WTC11 (cell line): ENCODE measurements at regions not wholly inside any gene's neighbourhood (a gene's known extent, or its start where the extent isn't known, plus 50 kb on each side); places are given as distances from the start of the nearest gene placed in this dataset.

Experiments
- ATAC-seq: fragments of 200-7000 bp; cut with Tn5 transposase; 2 replicates; pipeline ENCODE4 v1.10.0; 2021; ENCODE audit warnings: mild to moderate bottlenecking, moderate library complexity
- CTCF ChIA-PET: fragments of 300-600 bp; sonication (Branson Sonifier 250); formaldehyde crosslinking; loops from one replicate; lab custom pipeline; 2021; ENCODE audit warnings: antibody characterized with exemption; lab: Charles Lee
- POLR2A ChIA-PET: fragments of 350-600 bp; sonication (Branson Sonifier 250); formaldehyde crosslinking; loops from one replicate; lab custom pipeline; 2021; ENCODE audit warnings: antibody characterized with exemption; lab: Charles Lee
- DNase-seq: peaks from one replicate; pipeline ENCODE4 v3.0.0; 2021; ENCODE audit warnings: low spot score
- H3K27ac Mint-ChIP-seq: 2 replicates; pipeline ENCODE4 v1.8.0; 2021; ENCODE audit warnings: mixed read lengths
- H3K27me3 Mint-ChIP-seq: 2 replicates; pipeline ENCODE4 v1.8.0; 2021; ENCODE audit warnings: low read depth, mild to moderate bottlenecking, moderate library complexity, mixed read lengths
- H3K36me3 Mint-ChIP-seq: 2 replicates; pipeline ENCODE4 v1.8.0; 2021; ENCODE audit warnings: mixed read lengths
- H3K4me1 Mint-ChIP-seq: 2 replicates; pipeline ENCODE4 v1.8.0; 2022; ENCODE audit warnings: mixed read lengths
- H3K4me3 Mint-ChIP-seq: 2 replicates; pipeline ENCODE4 v1.8.0; 2021; ENCODE audit warnings: mild to moderate bottlenecking, moderate library complexity, mixed read lengths
- H3K9me3 Mint-ChIP-seq: 2 replicates; pipeline ENCODE4 v1.8.0; 2021; ENCODE audit warnings: mixed read lengths
- AFF4 ChIP-seq: sonication (generic); formaldehyde crosslinking; IDR thresholded peaks from 2 replicates; pipeline ENCODE4 v1.8.1; 2023; ENCODE audit warnings: mild to moderate bottlenecking, missing genetic modification reagents, borderline replicate concordance
- AR ChIP-seq: fragments of 250-450 bp; sonication (Bioruptor Pico); IDR thresholded peaks from 2 replicates; pipeline ENCODE4 v1.9.0; 2021; ENCODE audit warnings: mild to moderate bottlenecking
- CTCF ChIP-seq: fragments of 200-600 bp; IDR thresholded peaks from 2 replicates; pipeline ENCODE4 v1.8.0; 2022; ENCODE audit warnings: antibody characterized with exemption
- FOXK1 ChIP-seq: sonication (generic); formaldehyde crosslinking; IDR thresholded peaks from 2 replicates; pipeline ENCODE4 v1.8.0; 2022; ENCODE audit warnings: mild to moderate bottlenecking, moderate library complexity, missing genetic modification reagents
- FOXP4 ChIP-seq: sonication (generic); formaldehyde crosslinking; IDR thresholded peaks from 2 replicates; pipeline ENCODE4 v1.8.0; 2022; ENCODE audit warnings: mild to moderate bottlenecking, missing genetic modification reagents
- GRHL2 ChIP-seq: fragments of 250-450 bp; sonication (Bioruptor Pico); IDR thresholded peaks from 2 replicates; pipeline ENCODE4 v1.8.0; 2022; ENCODE audit warnings: mild to moderate bottlenecking, moderate library complexity; ENCODE audit not compliant: insufficient replicate concordance, severe bottlenecking
- HMGA2 ChIP-seq: fragments of 250-450 bp; sonication (Bioruptor Pico); IDR thresholded peaks from 2 replicates; pipeline ENCODE4 v1.4.0; 2021; ENCODE audit warnings: mild to moderate bottlenecking, moderate library complexity
- NR1H2 ChIP-seq: sonication (generic); formaldehyde crosslinking; IDR thresholded peaks from 2 replicates; pipeline ENCODE4 v1.9.0; 2021; ENCODE audit warnings: mild to moderate bottlenecking, moderate library complexity, missing genetic modification reagents
- RELA ChIP-seq: sonication (generic); formaldehyde crosslinking; IDR thresholded peaks from 2 replicates; pipeline ENCODE4 v1.8.1; 2022; ENCODE audit warnings: missing genetic modification reagents, mild to moderate bottlenecking, borderline replicate concordance
- RORB ChIP-seq: fragments of 250-450 bp; sonication (Bioruptor Pico); IDR thresholded peaks from 2 replicates; pipeline ENCODE4 v1.9.0; 2021; ENCODE audit warnings: mild to moderate bottlenecking
- SMAD3 ChIP-seq: sonication (generic); formaldehyde crosslinking; IDR thresholded peaks from 2 replicates; pipeline ENCODE4 v1.8.0; 2022; ENCODE audit warnings: missing genetic modification reagents, mild to moderate bottlenecking, borderline replicate concordance
- TEAD1 ChIP-seq: sonication (generic); formaldehyde crosslinking; IDR thresholded peaks from 2 replicates; pipeline ENCODE4 v1.8.0; 2022; ENCODE audit warnings: mild to moderate bottlenecking, missing genetic modification reagents
- TEAD4 ChIP-seq: sonication (generic); formaldehyde crosslinking; IDR thresholded peaks from 2 replicates; pipeline ENCODE4 v1.8.0; 2022; ENCODE audit warnings: mild to moderate bottlenecking, missing genetic modification reagents
- ZNF232 ChIP-seq: sonication (generic); formaldehyde crosslinking; IDR thresholded peaks from 2 replicates; pipeline ENCODE4 v1.8.0; 2022; ENCODE audit warnings: mild to moderate bottlenecking, missing genetic modification reagents
- ZNF281 ChIP-seq: sonication (generic); formaldehyde crosslinking; IDR thresholded peaks from 2 replicates; pipeline ENCODE4 v1.8.0; 2023; ENCODE audit warnings: mild to moderate bottlenecking, missing genetic modification reagents
- ZNF416 ChIP-seq: fragments of 250-450 bp; sonication (Bioruptor Pico); IDR thresholded peaks from 2 replicates; pipeline ENCODE4 v1.9.0; 2021; ENCODE audit warnings: mild to moderate bottlenecking, inconsistent platforms
- ZNF425 ChIP-seq: fragments of 250-450 bp; sonication (Bioruptor Pico); conservative IDR thresholded peaks from 2 replicates; pipeline ENCODE4 v1.9.0; 2021; ENCODE audit warnings: mild to moderate bottlenecking

- no peak for TF ChIP-seq AR (CRISPR knock-in tag)
- TF ChIP-seq AFF4 (CRISPR knock-in tag) = no peak
- TF ChIP-seq RORB (CRISPR knock-in tag) = no peak
- TF ChIP-seq TEAD4 (CRISPR knock-in tag) = no peak
- no peak for TF ChIP-seq ZNF416
- TF ChIP-seq TEAD1 (CRISPR knock-in tag) = no peak
- no peak for TF ChIP-seq ZNF281 (CRISPR knock-in tag)
- TF ChIP-seq FOXP4 (CRISPR knock-in tag) = no peak
Observed at GRCh38 chr5:161009817-161010216, 157.8 kb upstream of the ATP10B start (continued).

- H3K27me3 Mint-ChIP-seq = no peaks in the 10 kb centered on the region; the same call in 1 of the 2 replicates
- ATAC-seq (no peak), DNase-seq (no peak)
- POLR2A ChIA-PET = no interaction called here
- H3K9me3 Mint-ChIP-seq = peaks cover 15% of the 10 kb centered on the region
- no peak overlapping the region for H3K27ac Mint-ChIP-seq
- peaks cover 6% of the 10 kb centered on the region for H3K4me1 Mint-ChIP-seq
- peaks cover 3% of the 10 kb centered on the region for H3K36me3 Mint-ChIP-seq
- H3K4me3 Mint-ChIP-seq = no peak overlapping the region
- CTCF ChIA-PET = no interaction called here
- TF ChIP-seq GRHL2 (CRISPR knock-in tag) = no peak
- TF ChIP-seq NR1H2 (CRISPR knock-in tag) = no peak
- TF ChIP-seq HMGA2 (CRISPR knock-in tag) = no peak
- TF ChIP-seq AR (CRISPR knock-in tag) = no peak
- TF ChIP-seq TEAD1 (CRISPR knock-in tag) = no peak
- TF ChIP-seq FOXK1 (CRISPR knock-in tag) = no peak
- no peak for TF ChIP-seq TEAD4 (CRISPR knock-in tag)
- TF ChIP-seq CTCF = no peak
- no peak for TF ChIP-seq SMAD3 (CRISPR knock-in tag)
- no peak for TF ChIP-seq ZNF232 (CRISPR knock-in tag)
- TF ChIP-seq ZNF425 (CRISPR knock-in tag) = no peak
- TF ChIP-seq RELA = no peak
Observed at GRCh38 chr5:161009194-161009593, 157.2 kb upstream of the ATP10B start.
